GM12865 (cell line): ENCODE measurements at regions not wholly inside any gene's neighbourhood (a gene's known extent, or its start where the extent isn't known, plus 50 kb on each side); places are given as distances from the start of the nearest gene placed in this dataset.

Source experiments
- DNase-seq: peaks from one replicate; pipeline ENCODE4 v3.0.0; 2010; ENCODE audit warnings: low read depth
- H3K4me3 ChIP-seq: 2 replicates; pipeline ENCODE4 v1.5.1; 2011; ENCODE audit warnings: mild to moderate bottlenecking, low read depth, low read length, control low read depth
- CTCF ChIP-seq: IDR thresholded peaks from 2 replicates; pipeline ENCODE4 v1.5.1; 2011; ENCODE audit warnings: low read length, control low read depth, low read depth, inconsistent platforms; ENCODE audit not compliant: insufficient read depth; ENCODE audit errors: missing control alignments

GRCh38 chr12:115096588-115097397 lies 412.8 kb upstream of the TBX3 start:
- DNase-seq: no peak
- no peak for TF ChIP-seq CTCF
- H3K4me3 ChIP-seq: no peak overlapping the region

- no peak for TF ChIP-seq CTCF
- no peak for DNase-seq
- H3K4me3 ChIP-seq: no peak overlapping the region
Measured at GRCh38 chr12:115095073-115095748, 411.2 kb upstream of the TBX3 start.

- no peak for DNase-seq
- no peak for TF ChIP-seq CTCF
Measured at GRCh38 chr12:115094163-115094816, 410.3 kb upstream of the TBX3 start.

GRCh38 chr12:115093261-115093660 lies 409.3 kb upstream of the TBX3 start:
- H3K4me3 ChIP-seq: no peak overlapping the region
- no peak for TF ChIP-seq CTCF
- no peak for DNase-seq

More at GRCh38 chr12:115094163-115094816, 410.3 kb upstream of the TBX3 start:
- H3K4me3 ChIP-seq: no peak overlapping the region

- H3K4me3 ChIP-seq: no peak overlapping the region
- TF ChIP-seq CTCF: no peak
- no peak for DNase-seq
Measured at GRCh38 chr12:115090783-115091182, 406.8 kb upstream of the TBX3 start.

GRCh38 chr12:115088995-115089841 lies 405.2 kb upstream of the TBX3 start:
- TF ChIP-seq CTCF: no peak
- H3K4me3 ChIP-seq: no peak overlapping the region
- DNase-seq: no peak
